ENCODE measurements at regions not wholly inside any gene's neighbourhood (a gene's known extent, or its start where the extent isn't known, plus 50 kb on each side); places are given as distances from the start of the nearest gene placed in this dataset.

GRCh38 chr13:68998056-68998455, 1109.6 kb upstream of the ATXN8OS start:
- ChIA-PET POLR2A (no interaction called here), CTCF (ENCODE audit: low intra/inter-chr PET ratio) (no interaction called here)
- no peaks in the 10 kb centered on the region for H3K27me3 ChIP-seq (ENCODE audit: control insufficient read depth in 2 of 2, insufficient read depth in 2 of 2, low read length in 2 of 2)
- no peak overlapping the region for H2AFZ ChIP-seq (ENCODE audit: low read depth, low read length)
- no peaks in the 10 kb centered on the region for H3K9me3 ChIP-seq (replicated peaks; ENCODE audit: control insufficient read depth, insufficient read depth, low read depth, low read length)
- no peak overlapping the region for H3K4me3 ChIP-seq
- no peaks in the 10 kb centered on the region for H3K36me3 ChIP-seq (ENCODE audit: control insufficient read depth, insufficient read depth, low read length)
- H3K9ac ChIP-seq (ENCODE audit: insufficient read depth in 1 of 2, low read depth in 2 of 2, low read length in 2 of 2) = no peak overlapping the region
- H3K4me2 ChIP-seq (ENCODE audit: insufficient read depth, low read length) = no peak overlapping the region
- in situ Hi-C loops (cut with MboI) = no loop called here
- FAIRE-seq = no peak
- intact Hi-C loops (cut with micrococcal nuclease) = no loop called here
- WGBS (ENCODE audit: insufficient coverage, low coverage, missing lambda C conversion rate) = 0% methylated on average over 1 of the region's 1 CpG
- ATAC-seq = no peak
- no peaks in the 10 kb centered on the region for H3K4me1 ChIP-seq (replicated peaks in 1 of 2; ENCODE audit: control insufficient read depth in 2 of 2, insufficient read depth in 2 of 2, low read length in 2 of 2)
- no peak overlapping the region for H3K27ac ChIP-seq (ENCODE audit: extremely low read depth, low read depth, low read length)
- H3K79me2 ChIP-seq (ENCODE audit: control insufficient read depth, insufficient read depth, low read length) = no peaks in the 10 kb centered on the region
- TF ChIP-seq KAT7 (CRISPR knock-in tag; IDR thresholded peaks at IDR 0.05; ENCODE audit: borderline replicate concordance) = no peak
- DNase-seq (ENCODE audit: extremely low read depth in 1 of 4, low spot score in 3 of 4) = no peak
- no TSS peak for BruUV-seq (replicated peaks)
- H3K9me1 ChIP-seq (ENCODE audit: control insufficient read depth, insufficient read depth, low read length) = no peaks in the 10 kb centered on the region
- no peaks in the 10 kb centered on the region for H4K20me1 ChIP-seq (replicated peaks; ENCODE audit: control insufficient read depth, insufficient read depth, low read length)

GRCh38 chr13:68996668-68997025, 1111.0 kb upstream of the ATXN8OS start:
- DNase-seq (ENCODE audit: extremely low read depth in 1 of 4, low spot score in 3 of 4) = no peak
- H3K9me3 ChIP-seq (replicated peaks; ENCODE audit: control insufficient read depth, insufficient read depth, low read depth, low read length) = no peaks in the 10 kb centered on the region
- H3K4me1 ChIP-seq (replicated peaks in 1 of 2; ENCODE audit: control insufficient read depth in 2 of 2, insufficient read depth in 2 of 2, low read length in 2 of 2) = no peaks in the 10 kb centered on the region
- no peaks in the 10 kb centered on the region for H3K27me3 ChIP-seq (ENCODE audit: control insufficient read depth in 2 of 2, insufficient read depth in 2 of 2, low read length in 2 of 2)
- in situ Hi-C loops (cut with MboI) = no loop called here
- H3K79me2 ChIP-seq (ENCODE audit: control insufficient read depth, insufficient read depth, low read length) = no peaks in the 10 kb centered on the region
- no peak overlapping the region for H3K9ac ChIP-seq (ENCODE audit: insufficient read depth in 1 of 2, low read depth in 2 of 2, low read length in 2 of 2)
- ChIA-PET CTCF (ENCODE audit: low intra/inter-chr PET ratio) (no interaction called here), POLR2A (no interaction called here)
- BruUV-seq (replicated peaks) = no TSS peak
- H3K9me1 ChIP-seq (ENCODE audit: control insufficient read depth, insufficient read depth, low read length) = no peaks in the 10 kb centered on the region
- intact Hi-C loops (cut with micrococcal nuclease) = no loop called here
- no peak for ATAC-seq
- no peak overlapping the region for H3K4me3 ChIP-seq
- no peak overlapping the region for H3K27ac ChIP-seq (ENCODE audit: extremely low read depth, low read depth, low read length)
- TF ChIP-seq E2F6 (IDR thresholded peaks at IDR 0.05; ENCODE audit: borderline replicate concordance in 1 of 2, extremely low read depth in 1 of 2, insufficient read depth in 1 of 2, insufficient read length in 1 of 2, low read depth in 1 of 2, low read length in 1 of 2, poor library complexity in 1 of 2, severe bottlenecking in 1 of 2) (no peak), HNRNPK (IDR thresholded peaks at IDR 0.05; ENCODE audit: low read depth, low read length, poor library complexity, severe bottlenecking) (no peak), RBM25 (IDR thresholded peaks at IDR 0.05; ENCODE audit: low read depth, low read length, severe bottlenecking) (no peak), PCBP2 (IDR thresholded peaks at IDR 0.05; ENCODE audit: low read depth, low read length, poor library complexity, severe bottlenecking) (no peak), ZBTB11 (CRISPR knock-in tag; IDR thresholded peaks at IDR 0.05) (no peak), ATF3 (IDR thresholded peaks at IDR 0.05) (no peak), ATF3 (CRISPR knock-in tag; conservative IDR thresholded peaks at IDR 0.05) (no peak), MAX (CRISPR knock-in tag; IDR thresholded peaks at IDR 0.05) (no peak)
- no peak overlapping the region for H3K4me2 ChIP-seq (ENCODE audit: insufficient read depth, low read length)
- FAIRE-seq = no peak
- no peak overlapping the region for H2AFZ ChIP-seq (ENCODE audit: low read depth, low read length)
- H4K20me1 ChIP-seq (replicated peaks; ENCODE audit: control insufficient read depth, insufficient read depth, low read length) = no peaks in the 10 kb centered on the region
- H3K36me3 ChIP-seq (ENCODE audit: control insufficient read depth, insufficient read depth, low read length) = no peaks in the 10 kb centered on the region

Measured in K562 (cell line).